ENCODE measurements at regions not wholly inside any gene's neighbourhood (a gene's known extent, or its start where the extent isn't known, plus 50 kb on each side); places are given as distances from the start of the nearest gene placed in this dataset.

DNA sequence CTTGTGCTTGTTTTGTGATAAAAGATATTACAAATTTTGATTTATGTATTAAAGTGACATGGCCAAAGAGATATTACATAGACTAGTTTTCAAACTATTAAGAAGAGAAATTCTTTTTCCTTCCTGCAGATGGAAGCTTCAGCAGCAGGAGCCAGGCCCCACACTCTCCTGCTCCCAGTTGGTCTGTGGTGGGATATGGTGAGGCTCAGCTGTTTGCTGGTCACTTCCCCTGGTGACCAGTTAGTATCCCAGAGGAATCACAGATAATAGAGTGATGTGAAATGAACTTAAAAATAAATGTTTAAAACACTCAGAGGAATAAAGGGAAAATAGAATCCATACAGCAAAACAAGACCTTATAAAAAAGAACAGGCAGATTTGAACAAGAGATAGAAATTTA is 154.7 kb downstream of the KTN1 start:
- H3K9me3 Mint-ChIP-seq (ENCODE audit: low read depth), result peaks cover 8% of the 10 kb centered on the region
- no peaks in the 10 kb centered on the region for H3K36me3 Mint-ChIP-seq (ENCODE audit: insufficient read depth)
- no peak overlapping the region for H3K4me3 Mint-ChIP-seq (ENCODE audit: low read depth)
- H3K27ac Mint-ChIP-seq, result no peak overlapping the region
- DNase-seq (ENCODE audit: low spot score, unreplicated experiment), result no peak
- TF ChIP-seq, protein P1, sequence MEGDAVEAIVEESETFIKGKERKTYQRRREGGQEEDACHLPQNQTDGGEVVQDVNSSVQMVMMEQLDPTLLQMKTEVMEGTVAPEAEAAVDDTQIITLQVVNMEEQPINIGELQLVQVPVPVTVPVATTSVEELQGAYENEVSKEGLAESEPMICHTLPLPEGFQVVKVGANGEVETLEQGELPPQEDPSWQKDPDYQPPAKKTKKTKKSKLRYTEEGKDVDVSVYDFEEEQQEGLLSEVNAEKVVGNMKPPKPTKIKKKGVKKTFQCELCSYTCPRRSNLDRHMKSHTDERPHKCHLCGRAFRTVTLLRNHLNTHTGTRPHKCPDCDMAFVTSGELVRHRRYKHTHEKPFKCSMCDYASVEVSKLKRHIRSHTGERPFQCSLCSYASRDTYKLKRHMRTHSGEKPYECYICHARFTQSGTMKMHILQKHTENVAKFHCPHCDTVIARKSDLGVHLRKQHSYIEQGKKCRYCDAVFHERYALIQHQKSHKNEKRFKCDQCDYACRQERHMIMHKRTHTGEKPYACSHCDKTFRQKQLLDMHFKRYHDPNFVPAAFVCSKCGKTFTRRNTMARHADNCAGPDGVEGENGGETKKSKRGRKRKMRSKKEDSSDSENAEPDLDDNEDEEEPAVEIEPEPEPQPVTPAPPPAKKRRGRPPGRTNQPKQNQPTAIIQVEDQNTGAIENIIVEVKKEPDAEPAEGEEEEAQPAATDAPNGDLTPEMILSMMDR (IDR thresholded peaks at IDR 0.05; ENCODE audit: unreplicated experiment), result no peak
- peaks cover 13% of the 10 kb centered on the region for H3K4me1 Mint-ChIP-seq (ENCODE audit: low read depth)
- no peaks in the 10 kb centered on the region for H3K27me3 Mint-ChIP-seq

DNA sequence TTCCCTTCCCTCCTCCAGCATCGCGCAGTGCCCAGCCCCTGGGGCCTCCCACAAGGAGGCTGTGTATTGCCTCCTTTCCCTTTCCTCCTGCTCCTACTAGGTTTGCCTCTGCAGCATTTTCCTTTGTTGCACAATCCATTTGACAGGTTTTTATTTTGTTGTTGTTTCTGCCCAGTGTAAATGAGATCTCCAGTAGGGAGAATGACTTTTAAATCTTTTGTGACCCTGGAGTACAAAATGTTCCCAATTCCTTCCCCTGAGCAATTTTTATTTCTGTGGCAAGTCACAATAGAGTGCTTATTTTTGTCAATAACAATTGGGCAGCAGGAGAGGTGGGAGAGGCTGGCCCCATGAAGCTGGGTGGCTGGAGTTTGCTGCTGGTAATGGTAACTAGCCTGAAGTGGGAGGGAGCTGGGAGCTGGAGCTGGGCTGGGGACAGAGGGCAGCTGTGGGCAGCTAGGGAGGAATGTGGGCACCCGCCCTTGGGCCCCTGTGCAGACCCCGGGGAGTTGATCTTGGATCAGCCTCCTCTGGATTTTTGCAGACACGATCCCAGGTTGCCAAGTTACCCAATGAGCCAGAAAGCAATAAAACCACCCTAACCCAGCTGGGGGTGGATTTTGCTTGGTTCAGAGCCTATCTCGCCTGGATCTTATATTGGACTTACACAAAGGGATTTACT is 160.1 kb downstream of the KTN1 start:
- Mint-ChIP-seq H3K4me1 (ENCODE audit: low read depth) (no peaks in the 10 kb centered on the region), H3K36me3 (ENCODE audit: insufficient read depth) (no peaks in the 10 kb centered on the region), H3K27me3 (peaks cover 3% of the 10 kb centered on the region), H3K27ac (no peak overlapping the region), H3K9me3 (ENCODE audit: low read depth) (peaks cover 8% of the 10 kb centered on the region), H3K4me3 (ENCODE audit: low read depth) (no peak overlapping the region)
- TF ChIP-seq, protein P1 (IDR thresholded peaks at IDR 0.05; ENCODE audit: unreplicated experiment), result no peak
- DNase-seq (ENCODE audit: low spot score, unreplicated experiment), result no peak

DNA sequence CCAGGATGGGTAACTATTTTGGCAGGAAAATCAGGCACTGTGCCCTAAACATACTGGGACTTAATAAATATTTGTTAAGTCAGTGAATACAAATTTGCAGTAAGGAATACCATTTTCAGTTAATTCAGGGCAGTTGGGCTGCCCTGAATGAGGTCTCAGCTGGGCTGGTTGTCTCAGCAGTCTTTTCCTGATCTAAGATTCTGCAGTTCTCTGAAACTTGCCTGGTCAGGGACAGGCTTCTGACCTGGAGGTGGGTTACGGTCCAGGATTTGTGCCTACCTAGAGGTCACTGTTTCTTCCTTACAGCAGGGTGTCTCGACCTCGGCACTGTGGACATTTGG is 160.6 kb downstream of the KTN1 start:
- Mint-ChIP-seq H3K4me3 (ENCODE audit: low read depth) (no peak overlapping the region), H3K27ac (no peak overlapping the region), H3K4me1 (ENCODE audit: low read depth) (no peaks in the 10 kb centered on the region), H3K36me3 (ENCODE audit: insufficient read depth) (no peaks in the 10 kb centered on the region), H3K9me3 (ENCODE audit: low read depth) (peaks cover 8% of the 10 kb centered on the region), H3K27me3 (peaks cover 3% of the 10 kb centered on the region)
- TF ChIP-seq, protein P1 (IDR thresholded peaks at IDR 0.05; ENCODE audit: unreplicated experiment), result no peak
- no peak for DNase-seq (ENCODE audit: low spot score, unreplicated experiment)

DNA sequence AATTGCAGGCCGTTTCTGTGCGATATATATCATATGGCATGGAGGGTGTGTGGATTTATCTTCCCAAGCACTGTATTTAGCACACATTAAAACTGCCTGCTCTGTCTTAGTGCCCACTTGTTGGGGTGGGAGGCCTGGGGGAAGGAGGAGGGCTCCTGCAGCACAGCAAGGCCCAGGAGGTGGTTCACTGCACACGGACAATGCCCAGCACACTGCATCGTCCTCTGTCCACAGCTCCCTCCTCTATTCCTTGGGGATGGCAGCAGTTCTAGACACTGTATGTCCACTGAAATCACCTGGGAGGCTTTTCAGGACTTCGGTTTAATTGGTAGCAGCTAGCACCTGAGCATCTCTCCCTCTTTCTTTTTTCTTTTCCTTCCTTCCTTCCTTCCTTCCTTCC is 161.2 kb downstream of the KTN1 start:
- H3K27ac Mint-ChIP-seq, result no peak overlapping the region
- H3K9me3 Mint-ChIP-seq (ENCODE audit: low read depth), result peaks cover 1% of the 10 kb centered on the region
- H3K27me3 Mint-ChIP-seq, result peaks cover 5% of the 10 kb centered on the region
- TF ChIP-seq, protein P1 (IDR thresholded peaks at IDR 0.05; ENCODE audit: unreplicated experiment), result no peak
- DNase-seq (ENCODE audit: low spot score, unreplicated experiment), result no peak
- H3K4me3 Mint-ChIP-seq (ENCODE audit: low read depth), result no peak overlapping the region
- H3K36me3 Mint-ChIP-seq (ENCODE audit: insufficient read depth), result no peaks in the 10 kb centered on the region
- H3K4me1 Mint-ChIP-seq (ENCODE audit: low read depth), result peaks cover 1% of the 10 kb centered on the region

DNA sequence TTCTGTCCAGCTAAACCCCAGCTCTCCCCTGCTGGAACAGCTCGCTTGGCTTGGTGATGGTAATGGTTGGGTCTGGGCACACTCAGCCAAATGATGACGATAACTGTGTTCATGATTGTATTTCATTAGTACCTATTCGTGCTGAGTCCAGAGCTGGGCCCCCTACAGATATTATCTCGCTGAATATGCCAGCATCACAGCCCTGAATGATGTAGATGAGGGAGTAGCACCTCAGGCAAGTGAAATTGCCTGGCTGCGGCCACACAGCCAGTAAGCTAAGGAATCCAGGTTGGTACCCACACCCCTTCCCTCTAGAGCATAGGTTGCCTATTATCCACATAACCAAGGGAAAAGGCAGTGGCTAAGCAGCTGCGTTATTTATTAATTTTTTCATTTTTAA is 163.5 kb downstream of the KTN1 start:
- Mint-ChIP-seq H3K4me3 (ENCODE audit: low read depth) (no peak overlapping the region), H3K4me1 (ENCODE audit: low read depth) (peaks cover 5% of the 10 kb centered on the region), H3K27me3 (peaks cover 5% of the 10 kb centered on the region), H3K36me3 (ENCODE audit: insufficient read depth) (no peaks in the 10 kb centered on the region), H3K27ac (no peak overlapping the region), H3K9me3 (ENCODE audit: low read depth) (no peaks in the 10 kb centered on the region)
- TF ChIP-seq, protein P1 (IDR thresholded peaks at IDR 0.05; ENCODE audit: unreplicated experiment), result no peak
- no peak for DNase-seq (ENCODE audit: low spot score, unreplicated experiment)

All from progenitor cell of endocrine pancreas (in vitro differentiated cells).